Neural crest cell (in vitro differentiated cells): ENCODE measurements at regions not wholly inside any gene's neighbourhood (a gene's known extent, or its start where the extent isn't known, plus 50 kb on each side); places are given as distances from the start of the nearest gene placed in this dataset.

ENCODE experiments used
- DNase-seq: peaks from one replicate; pipeline ENCODE4 v3.0.0; 2021; ENCODE audit warnings: low read depth, mixed read lengths, low spot score
- H3K27ac Mint-ChIP-seq: one replicate; pipeline ENCODE4 v1.8.0; 2021; ENCODE audit warnings: mild to moderate bottlenecking, mixed read lengths; ENCODE audit not compliant: unreplicated experiment
- H3K27me3 Mint-ChIP-seq: 2 replicates; pipeline ENCODE4 v1.8.0; 2021; ENCODE audit warnings: low read depth, mild to moderate bottlenecking, mixed read lengths
- H3K36me3 Mint-ChIP-seq: 2 replicates; pipeline ENCODE4 v1.8.0; 2021; ENCODE audit warnings: low read depth, mild to moderate bottlenecking, mixed read lengths
- H3K4me1 Mint-ChIP-seq: 2 replicates; pipeline ENCODE4 v1.8.0; 2021; ENCODE audit warnings: mixed read lengths
- H3K4me3 Mint-ChIP-seq: one replicate; pipeline ENCODE4 v1.8.0; 2021; ENCODE audit warnings: mild to moderate bottlenecking, mixed read lengths
- H3K9me3 Mint-ChIP-seq: 2 replicates; pipeline ENCODE4 v1.8.0; 2021; ENCODE audit warnings: mixed read lengths
- TF ChIP-seq, protein P1 (sequence below): fragments of 200-600 bp; sonication (generic); conservative IDR thresholded peaks from 2 replicates; pipeline ENCODE4 v1.5.0; 2021; ENCODE audit warnings: antibody characterized with exemption, mild to moderate bottlenecking

DNA sequence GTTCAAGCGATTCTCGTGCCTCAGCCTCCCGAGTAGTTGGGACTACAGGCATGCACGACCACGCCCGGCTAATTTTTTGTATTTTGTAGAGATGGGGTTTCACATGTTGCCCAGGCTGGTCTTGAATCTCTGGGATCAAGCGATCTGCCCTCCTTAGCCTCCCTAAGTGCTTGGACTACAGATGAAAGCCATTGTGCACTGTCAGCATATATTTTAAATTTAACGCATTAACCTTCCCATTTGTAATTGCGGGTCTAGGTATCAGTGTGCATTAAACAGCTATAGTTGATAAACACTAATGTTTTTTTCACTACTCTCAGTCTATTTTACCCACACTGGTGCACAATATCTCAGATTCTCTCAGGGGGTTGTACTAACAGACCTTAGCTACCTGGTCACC lies 1930.8 kb downstream of the C4orf33 start:
- TF ChIP-seq, protein P1, sequence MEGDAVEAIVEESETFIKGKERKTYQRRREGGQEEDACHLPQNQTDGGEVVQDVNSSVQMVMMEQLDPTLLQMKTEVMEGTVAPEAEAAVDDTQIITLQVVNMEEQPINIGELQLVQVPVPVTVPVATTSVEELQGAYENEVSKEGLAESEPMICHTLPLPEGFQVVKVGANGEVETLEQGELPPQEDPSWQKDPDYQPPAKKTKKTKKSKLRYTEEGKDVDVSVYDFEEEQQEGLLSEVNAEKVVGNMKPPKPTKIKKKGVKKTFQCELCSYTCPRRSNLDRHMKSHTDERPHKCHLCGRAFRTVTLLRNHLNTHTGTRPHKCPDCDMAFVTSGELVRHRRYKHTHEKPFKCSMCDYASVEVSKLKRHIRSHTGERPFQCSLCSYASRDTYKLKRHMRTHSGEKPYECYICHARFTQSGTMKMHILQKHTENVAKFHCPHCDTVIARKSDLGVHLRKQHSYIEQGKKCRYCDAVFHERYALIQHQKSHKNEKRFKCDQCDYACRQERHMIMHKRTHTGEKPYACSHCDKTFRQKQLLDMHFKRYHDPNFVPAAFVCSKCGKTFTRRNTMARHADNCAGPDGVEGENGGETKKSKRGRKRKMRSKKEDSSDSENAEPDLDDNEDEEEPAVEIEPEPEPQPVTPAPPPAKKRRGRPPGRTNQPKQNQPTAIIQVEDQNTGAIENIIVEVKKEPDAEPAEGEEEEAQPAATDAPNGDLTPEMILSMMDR = no peak
- Mint-ChIP-seq H3K4me1 (no peaks in the 10 kb centered on the region), H3K4me3 (no peak overlapping the region), H3K27me3 (no peaks in the 10 kb centered on the region), H3K27ac (no peak overlapping the region), H3K36me3 (no peaks in the 10 kb centered on the region), H3K9me3 (peaks cover 2% of the 10 kb centered on the region)
- DNase-seq = no peak

DNA sequence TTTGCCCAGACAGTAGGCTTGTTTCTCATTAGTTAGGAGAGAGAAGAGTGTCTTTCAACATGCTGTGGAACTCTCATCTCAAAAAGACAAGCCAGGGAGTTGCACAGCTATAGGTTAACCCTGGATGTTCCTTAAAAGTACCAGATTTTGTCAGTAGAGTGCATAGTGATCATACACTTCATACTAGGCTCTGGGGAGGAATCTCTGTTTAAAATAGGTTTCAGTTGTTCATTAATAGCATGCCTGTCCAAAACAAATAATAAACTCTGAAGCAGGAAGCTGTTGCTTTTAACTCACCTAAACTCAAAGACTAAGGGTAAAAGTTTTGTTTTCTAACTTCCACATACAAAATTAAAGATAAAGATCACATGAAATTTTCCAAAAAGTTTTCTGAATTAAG lies 1948.4 kb downstream of the C4orf33 start:
- Mint-ChIP-seq H3K27ac (no peak overlapping the region), H3K4me1 (no peaks in the 10 kb centered on the region), H3K4me3 (no peak overlapping the region), H3K27me3 (no peaks in the 10 kb centered on the region), H3K9me3 (no peaks in the 10 kb centered on the region), H3K36me3 (no peaks in the 10 kb centered on the region)
- DNase-seq = no peak
- TF ChIP-seq, protein P1 = no peak

DNA sequence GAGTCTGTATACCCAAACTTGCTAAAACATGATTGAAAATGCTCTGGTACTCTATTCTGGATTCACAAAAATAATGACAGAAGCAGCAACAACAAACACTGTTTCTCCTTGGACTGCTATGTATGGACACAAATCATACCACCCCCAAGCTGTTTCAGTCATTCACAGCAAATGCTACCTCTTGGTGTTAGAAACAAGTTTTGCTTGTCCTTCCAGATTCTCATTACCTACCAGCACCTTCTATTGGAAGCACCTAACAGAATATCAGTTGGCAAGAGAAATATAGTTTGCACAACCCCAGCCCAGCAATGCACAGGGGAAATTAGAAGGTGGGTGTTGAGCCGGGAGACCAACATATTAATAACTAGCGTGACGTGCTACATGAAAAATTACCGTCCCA lies 1950.9 kb downstream of the C4orf33 start:
- no peaks in the 10 kb centered on the region for H3K4me1 Mint-ChIP-seq
- no peaks in the 10 kb centered on the region for H3K36me3 Mint-ChIP-seq
- TF ChIP-seq, protein P1 = no peak
- no peak for DNase-seq
- no peak overlapping the region for H3K27ac Mint-ChIP-seq
- no peaks in the 10 kb centered on the region for H3K27me3 Mint-ChIP-seq
- H3K4me3 Mint-ChIP-seq = no peak overlapping the region
- no peaks in the 10 kb centered on the region for H3K9me3 Mint-ChIP-seq

DNA sequence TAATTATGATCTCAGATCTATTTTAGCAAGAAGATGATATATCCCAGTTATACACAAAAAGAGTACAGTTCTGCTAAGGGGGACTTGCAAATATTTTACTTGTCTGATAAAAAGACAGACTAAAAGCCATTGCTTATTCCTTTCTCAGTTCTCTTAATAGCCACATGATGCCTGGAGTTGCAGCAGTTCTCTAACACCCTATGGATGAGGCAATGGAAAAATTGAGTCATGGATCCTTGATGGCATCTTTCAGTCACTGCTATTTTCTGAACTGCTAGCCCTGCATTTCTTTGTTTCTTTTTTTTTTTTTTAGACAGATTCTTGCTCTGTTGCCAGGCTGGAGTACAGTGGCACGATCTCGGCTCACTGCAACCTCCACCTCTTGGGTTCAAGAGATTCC lies 1956.7 kb downstream of the C4orf33 start:
- H3K4me1 Mint-ChIP-seq = no peaks in the 10 kb centered on the region
- TF ChIP-seq, protein P1 = no peak
- no peaks in the 10 kb centered on the region for H3K27me3 Mint-ChIP-seq
- no peak for DNase-seq
- H3K4me3 Mint-ChIP-seq = no peak overlapping the region
- H3K9me3 Mint-ChIP-seq = peaks cover 6% of the 10 kb centered on the region
- H3K27ac Mint-ChIP-seq = no peak overlapping the region
- no peaks in the 10 kb centered on the region for H3K36me3 Mint-ChIP-seq

DNA sequence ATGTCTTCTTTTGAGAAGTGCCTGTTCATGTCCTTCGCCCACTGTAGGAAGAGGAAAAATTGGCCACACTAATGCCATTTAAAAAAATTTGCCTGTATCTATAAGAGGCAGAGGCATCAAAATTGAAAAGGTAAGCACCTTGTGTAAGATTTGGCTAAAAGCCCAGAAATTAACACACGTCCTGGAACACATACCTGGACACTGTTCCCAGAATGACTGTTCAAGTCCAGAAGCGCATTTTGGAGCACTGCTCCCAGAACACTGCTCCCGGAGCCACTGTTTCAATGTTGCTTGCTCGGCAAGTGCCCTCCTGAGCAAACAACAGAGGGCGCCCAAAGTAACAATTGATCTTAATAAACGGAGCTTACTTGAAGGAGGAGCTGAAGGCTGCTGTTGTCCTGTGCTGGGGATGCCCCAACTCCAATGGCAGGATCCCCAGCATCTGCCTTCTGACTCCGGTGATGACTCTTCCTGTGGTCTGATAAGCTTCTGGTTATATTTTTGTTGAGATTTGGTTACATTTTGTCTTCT lies 1958.6 kb downstream of the C4orf33 start:
- peaks cover 6% of the 10 kb centered on the region for H3K9me3 Mint-ChIP-seq
- no peaks in the 10 kb centered on the region for H3K27me3 Mint-ChIP-seq
- no peaks in the 10 kb centered on the region for H3K36me3 Mint-ChIP-seq
- TF ChIP-seq, protein P1 = no peak
- DNase-seq = no peak
- H3K4me3 Mint-ChIP-seq = no peak overlapping the region
- H3K4me1 Mint-ChIP-seq = no peaks in the 10 kb centered on the region
- H3K27ac Mint-ChIP-seq = no peak overlapping the region

DNA sequence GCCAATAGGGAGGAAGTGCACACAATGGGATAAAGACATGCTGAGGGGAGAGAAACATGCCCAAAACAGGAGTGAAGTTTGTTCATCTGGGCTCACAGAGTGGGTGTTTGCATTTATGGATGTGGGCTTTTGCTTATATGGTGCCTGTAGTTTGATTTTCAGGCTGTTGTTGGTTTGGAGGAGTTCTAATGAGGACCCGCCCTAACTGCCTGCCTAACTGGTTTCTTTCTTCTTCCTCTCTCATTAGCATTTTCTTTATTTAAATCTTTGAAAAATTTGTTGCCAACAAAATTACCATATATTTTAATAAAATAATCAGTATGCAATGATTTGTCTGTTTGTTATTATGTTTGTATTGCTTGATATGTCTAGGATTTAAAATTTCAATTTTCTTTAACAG lies 1965.8 kb downstream of the C4orf33 start:
- H3K27me3 Mint-ChIP-seq = no peaks in the 10 kb centered on the region
- TF ChIP-seq, protein P1 = no peak
- H3K4me1 Mint-ChIP-seq = no peaks in the 10 kb centered on the region
- no peak for DNase-seq
- H3K36me3 Mint-ChIP-seq = peaks cover 8% of the 10 kb centered on the region
- no peak overlapping the region for H3K4me3 Mint-ChIP-seq
- peaks cover 9% of the 10 kb centered on the region for H3K9me3 Mint-ChIP-seq
- H3K27ac Mint-ChIP-seq = no peak overlapping the region
